OCI-LY7 (cell line): ENCODE measurements at regions not wholly inside any gene's neighbourhood (a gene's known extent, or its start where the extent isn't known, plus 50 kb on each side); places are given as distances from the start of the nearest gene placed in this dataset.

Source experiments
- EZH2phosphoT487 ChIP-seq: fragments of 200-600 bp; sonication (generic); IDR thresholded peaks from 2 replicates; pipeline ENCODE4 v1.6.1; 2018; ENCODE audit warnings: low read depth, borderline replicate concordance, mild to moderate bottlenecking, mixed run types, antibody characterized with exemption, low read length, moderate library complexity, mixed read lengths
- TF ChIP-seq, protein P1 (sequence below): fragments of 200-600 bp; sonication (generic); conservative IDR thresholded peaks from 2 replicates; pipeline ENCODE4 v1.5.1; 2014; ENCODE audit warnings: mild to moderate bottlenecking, antibody characterized with exemption, low read length, moderate library complexity, mixed read lengths

DNA sequence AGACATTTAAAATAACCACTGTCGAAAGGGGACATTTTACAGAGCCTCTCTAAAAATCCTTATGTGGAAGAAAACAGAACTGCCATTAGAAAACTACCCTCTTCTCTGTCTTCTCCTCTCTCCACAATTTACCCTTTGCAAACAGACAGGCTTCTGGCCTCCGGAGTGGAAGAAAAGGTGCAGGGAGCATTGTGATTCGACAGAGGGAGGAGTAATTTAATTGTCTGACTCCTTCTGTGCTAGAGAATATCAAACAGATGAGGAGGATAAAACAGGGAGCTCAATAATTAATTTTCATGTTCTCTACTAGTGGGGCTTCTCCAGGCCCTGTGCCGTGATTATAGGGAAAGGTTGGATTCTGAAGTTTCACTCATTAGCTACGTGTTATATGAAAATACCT lies 615.5 kb upstream of the MKI67 start:
- TF ChIP-seq, protein P1, sequence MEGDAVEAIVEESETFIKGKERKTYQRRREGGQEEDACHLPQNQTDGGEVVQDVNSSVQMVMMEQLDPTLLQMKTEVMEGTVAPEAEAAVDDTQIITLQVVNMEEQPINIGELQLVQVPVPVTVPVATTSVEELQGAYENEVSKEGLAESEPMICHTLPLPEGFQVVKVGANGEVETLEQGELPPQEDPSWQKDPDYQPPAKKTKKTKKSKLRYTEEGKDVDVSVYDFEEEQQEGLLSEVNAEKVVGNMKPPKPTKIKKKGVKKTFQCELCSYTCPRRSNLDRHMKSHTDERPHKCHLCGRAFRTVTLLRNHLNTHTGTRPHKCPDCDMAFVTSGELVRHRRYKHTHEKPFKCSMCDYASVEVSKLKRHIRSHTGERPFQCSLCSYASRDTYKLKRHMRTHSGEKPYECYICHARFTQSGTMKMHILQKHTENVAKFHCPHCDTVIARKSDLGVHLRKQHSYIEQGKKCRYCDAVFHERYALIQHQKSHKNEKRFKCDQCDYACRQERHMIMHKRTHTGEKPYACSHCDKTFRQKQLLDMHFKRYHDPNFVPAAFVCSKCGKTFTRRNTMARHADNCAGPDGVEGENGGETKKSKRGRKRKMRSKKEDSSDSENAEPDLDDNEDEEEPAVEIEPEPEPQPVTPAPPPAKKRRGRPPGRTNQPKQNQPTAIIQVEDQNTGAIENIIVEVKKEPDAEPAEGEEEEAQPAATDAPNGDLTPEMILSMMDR = no peak
- TF ChIP-seq EZH2phosphoT487 = no peak
